Endometrium (tissue), 2 donors: ENCODE measurements at regions not wholly inside any gene's neighbourhood (a gene's known extent, or its start where the extent isn't known, plus 50 kb on each side); places are given as distances from the start of the nearest gene placed in this dataset.
"Not testable (repeated sequence)": the region's sequence is repeated elsewhere in the genome, so short reads cannot be mapped to it uniquely, and the experiment has no call there.

Experiments
- FAIRE-seq: peaks from 2 replicates; lab custom pipeline; 2012; peaks lifted over from hg19 to GRCh38; lab: Jason Lieb, UNC
- donor health status: control.
- donor health status: control.

DNA sequence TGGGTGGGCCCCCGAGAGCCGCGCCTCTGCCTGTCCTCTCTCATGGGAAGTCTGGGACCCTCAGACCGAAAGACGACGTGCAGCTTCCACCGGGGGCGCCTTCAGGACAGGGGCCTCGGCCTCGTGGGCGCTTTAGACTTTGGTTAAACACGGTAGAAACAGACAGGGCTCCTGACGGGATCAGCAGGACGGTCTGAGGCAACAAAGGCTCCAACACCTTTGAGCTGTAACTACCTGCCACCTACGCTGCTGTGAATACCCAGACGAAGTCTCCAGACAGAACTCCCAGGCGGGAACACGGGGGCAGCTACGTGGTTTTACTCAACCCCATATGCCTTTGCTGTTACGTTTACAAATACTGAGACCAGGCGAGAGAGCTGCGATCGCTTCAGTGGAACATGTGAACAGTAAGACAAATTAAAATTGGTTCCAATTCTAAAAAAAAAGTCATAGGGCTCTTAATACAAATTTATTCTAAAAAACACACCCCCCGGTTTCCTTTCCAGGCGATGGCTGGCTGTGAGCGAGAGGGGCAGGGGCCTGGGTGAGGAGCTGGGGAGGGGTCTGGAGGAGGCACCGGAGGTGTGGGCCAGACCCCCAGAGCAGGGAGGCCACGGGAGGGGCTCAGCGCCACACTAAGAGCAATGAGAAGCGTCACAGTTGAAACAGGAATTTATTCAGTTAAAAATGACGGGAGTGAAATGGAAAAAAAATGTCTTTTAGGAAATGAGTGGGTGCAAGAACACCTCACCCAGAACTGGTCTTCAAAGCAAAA is 453.2 kb downstream of the QKI start:
- no peak for FAIRE-seq

- no peak for FAIRE-seq
Observed at GRCh38 chr6:163866192-163866591, 451.7 kb downstream of the QKI start.

DNA sequence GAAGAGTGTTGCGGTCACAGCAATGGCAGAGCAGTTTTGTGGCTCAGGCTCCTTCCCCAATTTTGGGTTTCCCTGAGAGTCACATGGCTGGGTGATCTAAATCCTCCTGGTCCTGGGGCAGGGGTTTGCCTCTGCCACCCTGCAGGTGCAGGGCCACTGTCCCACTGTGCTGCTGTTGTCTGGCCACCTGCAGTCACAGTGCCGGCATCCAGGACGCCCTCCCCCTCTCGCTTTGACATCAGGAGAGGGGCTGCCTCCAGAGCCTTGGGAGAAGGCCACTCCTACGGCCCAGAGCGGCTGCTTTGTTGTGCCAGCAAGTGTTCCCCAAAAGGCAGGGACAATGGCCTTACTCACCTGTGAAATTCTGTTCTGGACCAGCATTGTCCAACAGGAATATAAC is 449.0 kb downstream of the QKI start:
- FAIRE-seq = no peak

GRCh38 chr6:163862701-163863100 is 448.2 kb downstream of the QKI start:
- FAIRE-seq = no peak

- FAIRE-seq = no peak
Observed at GRCh38 chr6:163861627-163862026, 447.1 kb downstream of the QKI start.

GRCh38 chr6:163860287-163861081 is 446.0 kb downstream of the QKI start:
- no peak for FAIRE-seq

DNA sequence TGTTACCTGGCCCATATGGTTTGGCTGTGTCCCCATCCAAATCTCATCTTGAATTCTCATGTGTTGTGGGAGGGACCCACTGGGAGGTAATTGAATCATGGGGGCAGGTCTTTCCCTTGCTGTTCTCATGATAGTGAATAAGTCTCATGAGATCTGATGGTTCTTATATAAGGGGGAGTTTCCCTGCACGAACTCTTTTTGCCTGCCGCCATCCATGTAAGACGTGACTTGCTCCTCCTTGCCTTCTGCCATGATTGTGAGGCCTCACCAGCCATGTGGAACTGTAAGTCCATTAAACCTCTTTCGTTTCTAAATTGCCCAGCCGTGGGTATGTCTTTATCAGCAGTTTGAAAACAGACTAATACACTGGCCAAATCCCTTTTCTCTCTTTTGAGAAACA is 444.4 kb downstream of the QKI start:
- not testable (repeated sequence) for FAIRE-seq

DNA sequence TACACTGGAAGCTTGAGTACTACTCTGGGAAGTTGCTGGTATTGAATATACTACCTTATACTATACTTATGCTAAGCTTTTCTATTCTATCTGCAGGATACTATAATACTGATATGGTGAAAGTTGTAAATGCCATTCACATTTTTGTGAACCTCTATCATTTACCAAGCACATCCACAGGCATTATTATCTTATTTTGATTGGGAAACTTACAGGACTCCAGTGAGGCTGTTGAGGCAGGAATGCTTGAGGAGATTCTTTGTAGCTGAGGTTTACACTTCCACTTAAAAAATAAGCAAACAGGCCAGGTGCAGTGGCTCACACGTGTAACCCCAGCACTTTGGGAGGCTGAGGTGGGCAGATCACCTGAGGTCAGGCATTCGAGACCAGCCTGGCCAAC is 442.9 kb downstream of the QKI start:
- FAIRE-seq = no peak

DNA sequence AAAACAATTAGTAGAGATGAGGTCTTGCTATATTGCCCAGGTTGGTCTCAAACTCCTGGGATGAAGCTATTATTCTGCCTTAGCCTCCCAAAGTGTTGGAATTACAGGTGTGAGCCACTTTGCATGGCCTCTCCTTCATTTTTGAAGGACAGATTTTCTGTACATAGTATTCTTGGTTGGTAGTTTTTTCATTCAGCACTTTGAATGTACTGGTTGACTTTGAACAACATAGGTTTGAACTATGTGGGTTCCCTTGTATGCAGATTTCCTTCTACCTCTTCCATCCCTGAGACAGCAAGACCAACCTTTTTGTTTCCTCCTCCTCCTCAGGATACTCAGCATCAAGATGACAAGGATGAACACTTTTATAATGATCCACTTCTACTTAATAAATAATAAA is 436.4 kb downstream of the QKI start:
- FAIRE-seq = no peak

- FAIRE-seq = no peak
Observed at GRCh38 chr6:163844761-163845160, 430.2 kb downstream of the QKI start.

GRCh38 chr6:163844357-163844756 is 429.8 kb downstream of the QKI start:
- FAIRE-seq = no peak

GRCh38 chr6:163843218-163843617 is 428.7 kb downstream of the QKI start:
- FAIRE-seq = no peak

DNA sequence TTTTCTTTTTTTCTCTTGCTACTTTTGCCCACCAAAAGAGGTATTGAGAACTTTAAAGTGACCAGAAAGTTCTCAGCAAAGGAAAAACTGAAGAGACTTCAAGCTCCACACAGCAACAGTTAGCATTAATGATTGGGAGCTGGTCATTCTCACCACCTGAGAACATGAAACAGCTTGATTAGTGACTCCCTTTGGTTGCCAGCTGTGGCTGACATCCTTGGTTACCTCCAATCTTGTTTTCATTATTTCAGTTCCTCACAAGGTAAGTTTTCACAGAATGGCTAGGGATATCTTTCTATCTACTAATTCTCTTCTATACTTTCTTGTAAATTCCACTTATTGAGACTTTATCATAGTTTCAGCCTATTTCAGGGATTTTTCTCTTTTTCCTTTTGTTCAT is 427.9 kb downstream of the QKI start:
- no peak for FAIRE-seq

GRCh38 chr6:163841733-163842132 is 427.2 kb downstream of the QKI start:
- FAIRE-seq = no peak

- no peak for FAIRE-seq
Observed at GRCh38 chr6:163841326-163841725, 426.8 kb downstream of the QKI start.

GRCh38 chr6:163840880-163841279 is 426.4 kb downstream of the QKI start:
- no peak for FAIRE-seq

GRCh38 chr6:163839296-163839695 is 424.8 kb downstream of the QKI start:
- FAIRE-seq = no peak

DNA sequence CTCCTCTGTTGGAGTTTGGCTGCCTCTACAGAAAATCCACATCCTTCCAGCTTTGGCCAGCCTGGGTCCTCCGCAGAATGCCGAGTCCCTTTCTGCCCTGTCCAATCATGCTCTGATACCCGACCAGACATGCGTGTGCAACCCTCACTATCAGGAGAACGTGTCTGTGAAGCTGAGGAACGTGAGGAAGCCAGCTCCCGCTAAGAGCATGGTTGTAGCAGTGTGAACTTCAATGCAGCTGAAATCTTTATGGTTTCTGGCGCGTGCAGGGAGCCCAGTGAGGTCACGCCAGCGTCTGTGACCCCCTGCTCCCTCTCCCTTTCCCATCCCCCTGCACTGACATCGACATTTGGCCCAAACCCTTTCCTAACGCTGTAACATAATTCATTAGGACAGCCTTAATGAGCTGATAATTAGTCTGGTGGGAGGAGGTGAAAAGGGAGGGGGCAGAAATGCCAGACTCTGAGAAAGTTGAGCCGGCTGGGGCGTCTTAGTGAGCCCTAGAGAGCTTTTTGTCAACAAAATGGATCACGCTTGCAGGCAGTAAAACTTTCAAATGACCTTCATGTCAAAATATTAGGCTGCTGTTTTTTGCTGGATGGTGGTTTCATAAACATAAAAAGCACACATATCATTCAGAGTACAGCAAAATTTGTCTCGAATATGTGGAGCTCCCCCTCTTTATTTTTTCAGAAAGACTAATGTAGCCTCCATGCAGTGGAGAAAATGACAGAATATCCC is 423.3 kb downstream of the QKI start:
- peak; percentile 86 for FAIRE-seq

- FAIRE-seq = no peak
Observed at GRCh38 chr6:163836876-163837690, 422.6 kb downstream of the QKI start.

- FAIRE-seq = no peak
Observed at GRCh38 chr6:163835439-163836171, 421.1 kb downstream of the QKI start.

GRCh38 chr6:163834226-163834970 is 419.9 kb downstream of the QKI start:
- FAIRE-seq = no peak
